ENCODE measurements at regions not wholly inside any gene's neighbourhood (a gene's known extent, or its start where the extent isn't known, plus 50 kb on each side); places are given as distances from the start of the nearest gene placed in this dataset.
"Not testable (repeated sequence)": the region's sequence is repeated elsewhere in the genome, so short reads cannot be mapped to it uniquely, and the experiment has no call there.

GRCh38 chr2:211141646-211142045, 585.2 kb downstream of the CPS1 start:
- DNase-seq (ENCODE audit: low read depth), result peak; percentile 17

DNA sequence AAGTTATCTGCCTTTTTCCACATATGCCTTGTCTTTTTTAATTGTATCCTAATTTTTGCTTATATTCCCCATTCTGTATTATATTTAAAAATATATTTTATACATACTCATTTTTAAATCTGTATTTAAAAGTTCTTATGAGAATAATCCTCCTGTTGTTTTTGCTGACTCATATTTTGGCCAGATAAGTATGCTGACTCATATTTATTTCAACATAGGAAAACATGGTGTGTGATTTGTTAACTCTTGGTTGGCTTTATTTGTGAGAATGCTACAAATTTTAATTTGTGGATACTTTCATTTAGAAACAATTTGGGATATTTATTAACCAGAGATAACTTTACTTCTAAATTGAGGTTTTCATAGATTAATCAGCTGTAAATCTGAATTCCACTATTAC, 587.7 kb downstream of the CPS1 start:
- peak; percentile 73 for DNase-seq (ENCODE audit: low read depth)

DNA sequence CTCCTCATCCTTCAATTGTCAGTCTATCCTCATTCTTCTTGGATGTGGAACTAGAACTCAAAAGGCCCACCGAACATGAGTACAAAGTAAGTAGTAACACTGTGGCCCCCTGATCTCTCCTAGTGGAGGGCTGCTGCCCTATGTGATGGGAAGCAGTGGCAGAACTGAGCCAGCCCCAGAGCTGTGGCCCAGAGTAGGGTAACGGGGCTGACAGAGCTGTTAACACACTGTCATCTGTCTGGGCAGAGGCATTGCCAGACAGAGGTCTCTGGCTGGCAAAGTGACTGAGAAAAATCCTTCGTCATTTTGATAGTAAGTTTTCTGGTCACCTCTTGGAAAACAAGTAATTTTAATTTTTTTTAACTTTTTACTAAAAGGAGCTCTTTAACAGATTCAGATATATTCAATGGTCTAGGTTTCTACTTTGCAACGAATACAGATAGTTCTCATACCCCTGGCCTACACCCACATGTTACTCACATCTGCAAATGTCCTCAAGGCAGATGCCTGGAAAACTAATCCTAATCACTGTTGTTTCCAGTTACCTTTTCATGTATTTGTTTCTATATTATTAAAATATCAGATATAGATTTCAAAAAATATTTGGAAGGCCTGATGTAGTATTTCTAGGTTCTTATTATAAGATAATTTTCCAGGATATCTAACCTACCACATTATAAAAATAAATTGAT, 588.7 kb downstream of the CPS1 start:
- DNase-seq (ENCODE audit: low read depth), result no peak

DNA sequence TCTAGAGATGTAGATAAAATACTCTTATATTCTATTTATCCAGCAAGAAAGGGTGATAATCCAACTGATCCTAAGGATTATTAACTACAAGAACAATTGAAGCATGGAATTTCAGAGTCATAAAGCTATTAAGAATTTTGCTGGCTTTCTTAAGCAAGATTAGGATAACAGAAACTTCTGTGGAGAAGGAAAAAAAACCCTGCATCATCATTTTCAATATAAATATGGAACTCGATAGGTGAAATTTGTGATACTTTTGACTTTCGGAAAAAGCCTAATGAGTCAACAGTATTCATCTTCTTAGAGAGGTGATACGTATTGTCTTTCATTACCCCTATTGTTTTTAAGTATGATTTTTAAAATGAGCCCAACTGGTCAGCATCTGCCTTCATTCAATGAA, 593.3 kb downstream of the CPS1 start:
- DNase-seq (ENCODE audit: low read depth), result no peak

DNA sequence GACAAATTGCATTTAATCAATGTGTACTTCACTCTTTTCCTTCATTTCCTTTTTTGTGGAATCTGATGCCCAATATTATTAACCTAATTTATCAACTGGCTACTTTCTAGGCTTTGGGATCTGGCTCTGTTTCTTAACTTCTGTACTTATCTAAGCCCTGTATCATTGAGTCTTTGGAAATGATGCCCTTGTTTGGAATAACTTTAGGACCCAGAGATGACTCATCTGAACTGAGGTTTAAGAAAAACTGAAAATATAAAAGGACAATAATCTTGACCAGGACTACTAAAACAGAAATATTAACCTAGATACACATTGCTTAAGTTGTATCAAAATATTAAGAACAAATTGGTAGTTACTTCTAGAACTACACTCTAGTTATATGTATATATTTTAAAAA, 600.8 kb downstream of the CPS1 start:
- no peak for DNase-seq (ENCODE audit: low read depth)

DNA sequence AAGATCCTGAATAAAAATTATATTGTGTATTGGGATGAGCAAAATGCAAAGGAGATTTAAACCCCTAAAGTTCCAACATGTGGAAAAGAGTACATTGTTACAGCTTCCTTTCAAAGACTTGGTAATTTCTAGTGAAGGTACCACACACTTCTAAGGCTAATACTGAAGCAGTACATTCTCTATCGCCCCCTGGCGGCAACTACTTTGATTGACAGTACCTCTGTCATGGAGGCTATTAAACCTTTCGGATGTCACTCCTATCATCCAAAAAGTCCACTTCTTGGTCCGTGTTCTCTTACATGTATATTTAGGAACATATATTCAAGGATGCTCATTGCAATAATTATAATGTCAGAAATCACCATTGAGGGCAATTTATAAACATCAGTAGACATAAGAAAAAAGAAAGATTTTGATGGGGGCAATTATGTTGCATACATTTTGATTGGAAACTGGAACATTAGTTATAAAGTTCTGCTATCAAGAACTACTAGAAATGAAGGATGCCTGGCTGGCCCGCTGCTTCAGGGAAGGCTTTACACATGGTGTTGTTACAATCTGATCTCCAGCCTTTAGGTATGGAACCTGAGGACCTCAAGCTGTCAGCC, 601.6 kb downstream of the CPS1 start:
- DNase-seq (ENCODE audit: low read depth), result peak; percentile 60

DNA sequence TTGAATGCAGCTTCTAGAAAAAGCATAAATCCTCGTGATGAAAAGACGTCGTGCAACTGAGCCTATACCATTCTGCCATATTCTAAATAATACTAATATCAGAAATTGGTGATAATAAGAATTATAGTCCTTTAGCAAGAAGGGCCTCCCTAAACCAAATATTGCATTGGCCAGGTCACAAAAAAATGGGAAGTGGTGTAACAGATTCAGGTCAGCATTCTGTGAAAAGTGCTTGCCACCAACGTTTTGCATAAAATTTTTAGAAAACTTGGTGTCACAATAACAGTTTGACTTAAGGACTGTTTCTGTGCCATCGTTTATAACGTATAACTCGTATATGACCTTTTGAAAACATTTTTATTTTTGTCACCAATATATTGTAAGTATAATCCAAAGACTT, 603.6 kb downstream of the CPS1 start:
- DNase-seq (ENCODE audit: low read depth), result no peak

DNA sequence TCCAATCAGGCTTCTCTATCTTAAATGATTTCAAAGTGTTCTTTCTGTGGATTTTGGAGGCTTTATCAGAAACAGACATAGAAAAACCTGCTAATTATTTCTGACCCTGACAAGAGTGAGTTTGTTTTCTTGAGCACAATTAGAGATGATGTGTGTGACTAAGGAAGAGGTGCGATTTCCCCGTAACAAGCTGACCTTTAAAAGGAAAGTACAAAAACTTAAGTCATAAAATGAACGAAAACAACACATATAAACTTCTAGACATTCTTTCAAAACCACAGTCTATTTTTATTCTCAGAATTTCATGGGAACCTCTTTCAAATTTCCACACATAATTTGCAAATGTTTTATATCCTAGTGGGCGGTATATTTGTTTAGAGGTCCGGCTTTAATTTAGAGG, 604.8 kb downstream of the CPS1 start:
- no peak for DNase-seq (ENCODE audit: low read depth)

- DNase-seq (ENCODE audit: low read depth), result no peak
Measured at GRCh38 chr2:211162911-211163310, 606.5 kb downstream of the CPS1 start.

DNA sequence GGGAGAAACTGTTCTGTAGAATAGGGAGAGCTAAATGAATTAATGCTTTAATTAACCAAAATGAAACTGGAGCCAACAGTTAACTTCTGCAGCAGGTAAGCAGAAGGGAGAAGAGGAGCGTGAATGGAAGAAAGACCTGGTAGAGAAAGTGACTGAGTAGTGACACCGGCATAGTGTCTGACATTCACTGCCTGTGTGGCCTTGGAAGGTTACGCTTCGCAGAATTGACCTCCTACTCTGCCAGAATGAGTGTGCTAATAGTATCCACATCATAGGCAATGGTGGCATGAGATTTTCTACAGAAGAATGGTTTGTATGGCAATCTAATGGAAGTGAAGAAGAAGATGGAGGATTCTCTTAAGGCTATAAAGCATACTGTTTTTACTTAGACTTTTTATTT, 614.4 kb downstream of the CPS1 start:
- no peak for DNase-seq (ENCODE audit: low read depth)

DNA sequence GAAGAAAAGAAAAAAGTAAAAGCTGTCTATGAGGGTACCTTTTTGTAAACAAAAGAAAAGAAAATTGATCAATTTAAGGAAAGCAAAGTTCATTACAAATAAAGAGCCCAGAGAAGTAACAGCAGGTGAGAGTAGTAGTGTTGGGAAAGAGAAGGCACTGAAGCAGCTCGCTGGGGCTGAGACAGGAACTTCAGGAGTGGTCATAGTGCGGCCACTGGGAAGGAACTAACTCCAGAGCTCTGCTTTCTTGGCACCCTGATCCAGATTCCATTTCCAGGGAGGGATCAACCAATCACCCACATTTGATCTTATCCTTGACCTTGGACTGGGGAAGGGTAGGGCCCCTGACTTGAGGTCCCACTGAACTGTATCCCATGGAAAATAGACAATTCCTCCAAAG, 617.6 kb downstream of the CPS1 start:
- no peak for DNase-seq (ENCODE audit: low read depth)

DNA sequence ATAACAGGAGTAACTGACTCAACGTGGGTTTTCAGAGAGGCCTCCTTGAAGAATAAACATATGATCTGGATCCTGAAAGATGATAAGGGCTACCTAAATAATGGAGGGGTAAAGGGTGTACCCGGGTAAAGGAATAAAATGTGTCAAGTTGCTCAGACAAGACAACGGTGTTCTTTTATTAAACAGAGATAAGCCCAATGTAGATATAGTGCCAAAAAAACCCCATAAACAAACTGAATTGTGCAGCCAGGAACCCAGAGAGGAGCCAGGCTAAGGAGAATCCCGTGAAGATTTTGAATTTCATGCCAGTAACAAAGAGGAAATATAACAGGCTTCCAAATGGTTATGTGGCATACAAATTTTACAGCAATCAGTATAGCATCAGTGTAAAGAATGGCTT, 618.2 kb downstream of the CPS1 start:
- no peak for DNase-seq (ENCODE audit: low read depth)

- no peak for DNase-seq (ENCODE audit: low read depth)
Measured at GRCh38 chr2:211175956-211176355, 619.6 kb downstream of the CPS1 start.

DNA sequence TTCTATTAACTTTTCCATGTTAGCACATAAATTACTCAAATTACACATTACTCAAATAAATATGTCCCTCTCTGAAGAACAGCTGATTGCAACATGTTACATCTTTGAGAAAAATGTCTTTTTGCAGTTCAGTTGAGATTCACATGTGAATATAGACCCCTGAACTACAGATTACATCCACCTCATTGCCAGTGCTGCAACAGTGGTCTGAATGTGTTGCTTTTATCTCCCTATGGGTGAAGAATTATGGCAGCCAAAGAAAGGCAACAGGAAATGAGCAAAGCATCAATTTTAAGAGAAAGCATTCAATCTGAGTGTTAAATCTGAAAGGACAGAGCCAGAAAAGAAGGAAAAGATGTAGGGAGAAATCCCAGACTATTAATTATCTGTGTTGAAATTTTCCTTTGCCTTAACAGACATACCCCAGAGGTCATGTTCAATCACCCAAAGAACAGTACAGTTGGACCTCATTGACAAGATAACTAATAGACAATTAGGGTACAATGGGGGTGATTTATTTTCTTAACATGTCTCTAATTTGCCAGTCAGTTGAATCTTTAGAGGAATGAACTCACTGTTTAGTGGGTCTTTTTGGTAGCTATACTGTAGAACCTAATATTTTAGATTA, 620.2 kb downstream of the CPS1 start:
- DNase-seq (ENCODE audit: low read depth), result no peak

GRCh38 chr2:211181626-211182025, 625.2 kb downstream of the CPS1 start:
- DNase-seq (ENCODE audit: low read depth), result peak; percentile 18

- DNase-seq (ENCODE audit: low read depth), result no peak
Measured at GRCh38 chr2:211187602-211188001, 631.2 kb downstream of the CPS1 start.

DNA sequence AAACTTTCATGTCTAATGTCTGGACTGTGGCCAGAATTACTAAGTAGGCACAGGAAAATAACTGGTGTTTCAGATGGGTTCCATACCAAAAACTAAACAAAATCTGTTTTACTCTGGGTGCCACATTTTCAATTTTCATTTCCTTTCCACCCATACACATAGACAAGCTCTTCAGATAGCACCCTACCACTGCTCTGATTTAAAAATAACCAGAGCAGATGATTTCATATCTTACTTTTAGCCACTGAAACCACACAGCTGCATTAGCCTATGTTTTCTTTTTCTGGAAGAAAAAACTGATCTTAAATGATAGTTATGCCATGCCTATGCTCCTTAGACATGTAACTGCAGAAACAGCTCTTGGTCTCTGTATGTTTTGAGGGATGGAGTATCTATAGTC, 647.6 kb downstream of the CPS1 start:
- no peak for DNase-seq (ENCODE audit: low read depth)

GRCh38 chr2:211204456-211204855, 648.1 kb downstream of the CPS1 start:
- no peak for DNase-seq (ENCODE audit: low read depth)

GRCh38 chr2:211204902-211205301, 648.5 kb downstream of the CPS1 start:
- no peak for DNase-seq (ENCODE audit: low read depth)

GRCh38 chr2:211205358-211205757, 649.0 kb downstream of the CPS1 start:
- no peak for DNase-seq (ENCODE audit: low read depth)

DNA sequence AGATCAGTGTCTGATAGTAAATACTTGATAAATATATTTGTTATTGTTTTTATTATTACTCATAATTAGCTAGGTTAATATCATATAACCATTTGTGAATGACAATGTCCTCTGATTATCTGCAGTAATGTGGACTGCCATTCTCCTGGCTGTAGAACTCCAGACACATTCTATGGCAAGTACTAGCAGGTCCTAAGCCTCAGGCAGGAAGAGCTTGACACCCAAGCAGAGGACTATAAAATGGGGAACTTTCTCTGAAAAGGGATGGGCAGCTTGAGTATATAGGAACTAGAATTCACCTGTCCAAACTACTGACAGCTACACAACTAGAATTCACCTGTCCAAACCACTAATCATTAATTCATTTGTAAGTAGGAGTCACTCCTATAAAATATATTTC, 649.4 kb downstream of the CPS1 start:
- DNase-seq (ENCODE audit: low read depth), result no peak

DNA sequence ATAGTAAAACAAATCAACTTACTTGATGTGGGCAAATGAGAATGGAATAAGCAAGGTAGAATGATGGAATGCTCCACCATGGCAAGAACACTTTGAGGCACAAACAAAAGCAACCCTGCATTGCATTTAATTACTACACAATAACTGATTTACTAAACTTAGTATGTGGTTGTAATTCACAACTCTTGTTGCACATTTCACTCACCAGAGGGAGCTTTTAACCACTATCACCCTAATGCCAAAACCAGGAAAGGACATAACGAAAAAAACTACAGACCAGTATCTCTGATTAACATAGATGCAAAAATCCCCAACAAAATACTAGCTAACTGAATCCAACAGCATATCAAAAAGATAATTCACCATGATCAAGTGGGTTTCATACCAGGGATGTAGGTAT, 659.8 kb downstream of the CPS1 start:
- DNase-seq (ENCODE audit: low read depth), result no peak

GRCh38 chr2:211219548-211219947, 663.1 kb downstream of the CPS1 start:
- DNase-seq (ENCODE audit: low read depth), result not testable (repeated sequence)
